Stimulated activated naive CD8-positive, alpha-beta T cell treated with anti-CD3 and anti-CD28 coated beads, Interleukin-15, Interleukin-2, amounts not matched to agents 100 U/mL and 50 U/mL, for 24 hours (primary cell): ENCODE measurements at regions not wholly inside any gene's neighbourhood (a gene's known extent, or its start where the extent isn't known, plus 50 kb on each side); places are given as distances from the start of the nearest gene placed in this dataset.

Experiments
- ATAC-seq: fragments of 150-1000 bp; cut with Tn5 transposase; one replicate; pipeline ENCODE4 v1.10.0; 2021
- DNase-seq: peaks from one replicate; pipeline ENCODE4 v3.0.0; 2021

GRCh38 chr2:120607506-120607905 lies 128.2 kb upstream of the GLI2 start:
- DNase-seq (no peak), ATAC-seq (no peak)

- DNase-seq (no peak), ATAC-seq (peak; percentile 19)
Measured at GRCh38 chr2:120607996-120608395, 127.7 kb upstream of the GLI2 start.

- DNase-seq (no peak), ATAC-seq (no peak)
Measured at GRCh38 chr2:120609826-120610395, 125.8 kb upstream of the GLI2 start.

GRCh38 chr2:120611016-120611415 lies 124.7 kb upstream of the GLI2 start:
- ATAC-seq (no peak), DNase-seq (no peak)

GRCh38 chr2:120611961-120612360 lies 123.7 kb upstream of the GLI2 start:
- DNase-seq, result no peak

GRCh38 chr2:120612471-120612870 lies 123.2 kb upstream of the GLI2 start:
- DNase-seq, result no peak

More at GRCh38 chr2:120611961-120612360, 123.7 kb upstream of the GLI2 start:
- ATAC-seq, result no peak

GRCh38 chr2:120612931-120613330 lies 122.7 kb upstream of the GLI2 start:
- DNase-seq (no peak), ATAC-seq (no peak)

More at GRCh38 chr2:120612471-120612870, 123.2 kb upstream of the GLI2 start:
- no peak for ATAC-seq

- ATAC-seq (no peak), DNase-seq (no peak)
Measured at GRCh38 chr2:120613742-120614571, 121.7 kb upstream of the GLI2 start.

- DNase-seq, result no peak
- ATAC-seq, result no peak
Measured at GRCh38 chr2:120614901-120615300, 120.8 kb upstream of the GLI2 start.

- no peak for ATAC-seq
- DNase-seq, result no peak
Measured at GRCh38 chr2:120616261-120616660, 119.4 kb upstream of the GLI2 start.

GRCh38 chr2:120617055-120617454 lies 118.6 kb upstream of the GLI2 start:
- ATAC-seq (no peak), DNase-seq (no peak)

GRCh38 chr2:120618830-120619229 lies 116.8 kb upstream of the GLI2 start:
- no peak for DNase-seq
- no peak for ATAC-seq

GRCh38 chr2:120619579-120619978 lies 116.1 kb upstream of the GLI2 start:
- ATAC-seq (no peak), DNase-seq (no peak)

GRCh38 chr2:120620025-120620793 lies 115.5 kb upstream of the GLI2 start:
- DNase-seq (no peak), ATAC-seq (no peak)

- DNase-seq (no peak), ATAC-seq (no peak)
Measured at GRCh38 chr2:120622159-120622869, 113.4 kb upstream of the GLI2 start.

GRCh38 chr2:120622886-120623753 lies 112.5 kb upstream of the GLI2 start:
- no peak for ATAC-seq
- DNase-seq, result no peak

- ATAC-seq, result no peak
- no peak for DNase-seq
Measured at GRCh38 chr2:120624061-120624737, 111.5 kb upstream of the GLI2 start.

GRCh38 chr2:120624738-120625446 lies 110.8 kb upstream of the GLI2 start:
- ATAC-seq, result no peak
- no peak for DNase-seq

- DNase-seq (no peak), ATAC-seq (no peak)
Measured at GRCh38 chr2:120625865-120626560, 109.7 kb upstream of the GLI2 start.

- ATAC-seq, result no peak
Measured at GRCh38 chr2:120626566-120626965, 109.1 kb upstream of the GLI2 start.

More at GRCh38 chr2:120626566-120626965, 109.1 kb upstream of the GLI2 start:
- DNase-seq, result no peak
